ENCODE measurements at regions not wholly inside any gene's neighbourhood (a gene's known extent, or its start where the extent isn't known, plus 50 kb on each side); places are given as distances from the start of the nearest gene placed in this dataset.

GRCh38 chr9:11646831-11647230, 1034.0 kb upstream of the PTPRD start:
- TF ChIP-seq CTCF (IDR thresholded peaks at IDR 0.05) (no peak), POLR2AphosphoS5 (IDR thresholded peaks at IDR 0.05) (no peak), POLR2A (IDR thresholded peaks at IDR 0.05) (no peak)

All from gastroesophageal sphincter (tissue), 3 donors.